HG03432 (cell line): ENCODE measurements at regions not wholly inside any gene's neighbourhood (a gene's known extent, or its start where the extent isn't known, plus 50 kb on each side); places are given as distances from the start of the nearest gene placed in this dataset.

Experiments
- ATAC-seq: cut with Tn5 transposase; IDR thresholded peaks from one replicate; pipeline ENCODE4 v1.9.1; 2021; ENCODE audit warnings: mild to moderate bottlenecking, moderate library complexity; ENCODE audit not compliant: unreplicated experiment

GRCh38 chr9:117549444-117549843, 134.6 kb upstream of the ASTN2 start:
- no peak for ATAC-seq

GRCh38 chr9:117548556-117548955, 133.7 kb upstream of the ASTN2 start:
- ATAC-seq, result no peak

- no peak for ATAC-seq
These were observed 133.0 kb upstream of the ASTN2 start for GRCh38 chr9:117547904-117548303.

- ATAC-seq, result peak; percentile 72
These were observed 132.2 kb upstream of the ASTN2 start for GRCh38 chr9:117546894-117547678.

GRCh38 chr9:117545846-117546245, 131.0 kb upstream of the ASTN2 start:
- no peak for ATAC-seq

GRCh38 chr9:117543089-117543488, 128.2 kb upstream of the ASTN2 start:
- no peak for ATAC-seq

GRCh38 chr9:117542021-117542420, 127.2 kb upstream of the ASTN2 start:
- no peak for ATAC-seq

GRCh38 chr9:117541181-117541580, 126.3 kb upstream of the ASTN2 start:
- no peak for ATAC-seq

- ATAC-seq, result no peak
These were observed 121.1 kb upstream of the ASTN2 start for GRCh38 chr9:117535973-117536372.

GRCh38 chr9:117535434-117535833, 120.6 kb upstream of the ASTN2 start:
- no peak for ATAC-seq

GRCh38 chr9:117528225-117528624, 113.4 kb upstream of the ASTN2 start:
- ATAC-seq, result peak; percentile 67

GRCh38 chr9:117526674-117527073, 111.8 kb upstream of the ASTN2 start:
- no peak for ATAC-seq

- ATAC-seq, result no peak
These were observed 108.8 kb upstream of the ASTN2 start for GRCh38 chr9:117523531-117524153.

- no peak for ATAC-seq
These were observed 106.4 kb upstream of the ASTN2 start for GRCh38 chr9:117521293-117521692.

GRCh38 chr9:117516676-117517632, 102.1 kb upstream of the ASTN2 start:
- no peak for ATAC-seq

GRCh38 chr9:117511852-117512481, 97.1 kb upstream of the ASTN2 start:
- ATAC-seq, result no peak

- no peak for ATAC-seq
These were observed 81.5 kb upstream of the ASTN2 start for GRCh38 chr9:117496307-117496706.

GRCh38 chr9:117494401-117495090, 79.7 kb upstream of the ASTN2 start:
- no peak for ATAC-seq

- ATAC-seq, result no peak
These were observed 77.6 kb upstream of the ASTN2 start for GRCh38 chr9:117492476-117492875.

GRCh38 chr9:117491491-117491890, 76.6 kb upstream of the ASTN2 start:
- ATAC-seq, result no peak
